ENCODE measurements at regions not wholly inside any gene's neighbourhood (a gene's known extent, or its start where the extent isn't known, plus 50 kb on each side); places are given as distances from the start of the nearest gene placed in this dataset.

DNA sequence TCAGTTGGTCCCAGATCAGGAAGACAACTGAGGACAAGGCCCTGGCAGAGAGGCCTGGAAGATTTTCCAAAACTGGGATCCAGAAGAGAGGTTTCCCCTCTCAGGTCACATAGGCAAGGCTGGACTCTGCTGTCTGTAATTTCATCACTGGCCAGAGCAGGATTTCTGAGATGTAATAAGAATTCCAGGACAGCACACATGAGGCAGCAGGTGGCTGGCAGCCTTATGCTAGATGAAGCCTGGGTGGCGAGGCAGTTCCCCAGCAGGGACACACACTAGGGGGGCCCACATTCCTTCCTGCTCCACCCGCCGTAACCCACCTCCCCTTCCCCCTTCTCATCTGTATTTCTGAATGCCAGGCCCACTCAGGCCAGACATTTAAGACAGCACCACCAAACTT, 98.6 kb downstream of the HNRNPLL start:
- DNase-seq, result no peak
- H3K9me3 ChIP-seq, result peaks cover 0 to 4% of the 10 kb centered on the region in 2 donors
- intact Hi-C loops (cut with DNase I; ENCODE audit: low total_unique reads), result loop anchor here (10.0 kb wide), 1 partner anchor 129 kb away; the partner anchor contains the start of gene ATL2
- H3K4me3 ChIP-seq, result no peak overlapping the region
- peaks cover 17% of the 10 kb centered on the region in 2 donors for H3K4me1 ChIP-seq
- H3K36me3 ChIP-seq, result no peaks in the 10 kb centered on the region
- peak overlapping the region; percentile 88 to 91 for H3K27ac ChIP-seq
- H3K27me3 ChIP-seq, result no peaks in the 10 kb centered on the region
- TF ChIP-seq POLR2A (IDR thresholded peaks at IDR 0.05), result no peak
- no peak for TF ChIP-seq CTCF (IDR thresholded peaks at IDR 0.05)

DNA sequence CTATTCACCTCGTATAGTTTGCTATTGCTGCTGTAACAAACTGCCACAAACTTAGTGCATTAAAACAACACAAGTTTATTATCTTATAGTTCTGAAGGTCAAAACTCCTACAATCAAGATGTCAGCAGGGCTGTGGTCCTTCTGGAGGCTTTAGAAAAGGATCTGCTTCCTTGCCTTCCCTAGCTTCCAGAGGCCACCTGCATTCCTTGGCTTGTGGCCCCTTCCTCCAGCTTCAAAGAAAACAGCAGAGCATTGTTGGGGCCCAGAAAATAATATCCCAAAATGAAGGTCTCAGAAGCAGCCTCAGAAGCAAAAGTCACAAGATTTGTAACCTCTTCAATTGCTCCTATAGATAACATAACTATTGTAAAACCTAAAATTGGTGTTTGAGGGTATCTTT, 100.6 kb downstream of the HNRNPLL start:
- no peak overlapping the region for H3K27ac ChIP-seq
- peaks cover 0 to 4% of the 10 kb centered on the region in 2 donors for H3K9me3 ChIP-seq

DNA sequence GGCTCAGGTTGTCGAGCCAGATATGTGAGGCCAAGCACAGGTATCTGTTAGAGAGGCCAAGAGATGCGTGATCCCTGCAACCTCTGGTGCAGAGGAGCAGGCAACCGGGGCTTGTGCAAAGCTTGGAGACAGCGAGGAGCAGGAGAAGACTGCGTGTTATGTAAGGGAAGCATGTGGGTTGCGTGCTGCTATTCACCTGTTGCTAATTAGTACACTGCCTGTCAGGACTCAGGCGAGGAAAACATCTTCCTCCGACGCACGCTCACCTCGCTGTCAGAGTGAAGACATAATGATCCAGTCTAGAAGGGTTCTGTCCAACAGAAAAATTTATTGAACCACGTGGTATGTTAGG, 102.5 kb downstream of the HNRNPLL start:
- Histone ChIP-seq H3K4me1 (peaks cover 8 to 15% of the 10 kb centered on the region in 2 donors), H3K36me3 (no peaks in the 10 kb centered on the region), H3K27me3 (no peaks in the 10 kb centered on the region), H3K27ac (peak overlapping the region; percentile 72 to 92), H3K4me3 (no peak overlapping the region), H3K9me3 (peaks cover 0 to 4% of the 10 kb centered on the region in 2 donors)
- DNase-seq, result peak in 1 of 2 donors; percentile 64
- TF ChIP-seq CTCF (IDR thresholded peaks at IDR 0.05), result no peak
- no peak for TF ChIP-seq POLR2A (IDR thresholded peaks at IDR 0.05)
- intact Hi-C loops (cut with DNase I; ENCODE audit: low total_unique reads), result loop anchor here (10.0 kb wide), 1 partner anchor 125 kb away; the partner anchor contains the start of gene ATL2

More for the DNA sequence above, 100.6 kb downstream of the HNRNPLL start:
- no peak overlapping the region for H3K4me3 ChIP-seq
- TF ChIP-seq POLR2A (IDR thresholded peaks at IDR 0.05) (no peak), CTCF (IDR thresholded peaks at IDR 0.05) (no peak)
- intact Hi-C loops (cut with DNase I; ENCODE audit: low total_unique reads), result loop anchor here (10.0 kb wide), 1 partner anchor 127 kb away; the partner anchor contains the start of gene ATL2
- DNase-seq, result no peak
- H3K27me3 ChIP-seq, result no peaks in the 10 kb centered on the region
- no peaks in the 10 kb centered on the region for H3K36me3 ChIP-seq
- peaks cover 8 to 12% of the 10 kb centered on the region in 2 donors for H3K4me1 ChIP-seq

- H3K4me3 ChIP-seq, result no peak overlapping the region
- no peaks in the 10 kb centered on the region for H3K27me3 ChIP-seq
- intact Hi-C loops (cut with DNase I; ENCODE audit: low total_unique reads), result loop anchor here (10.0 kb wide), 1 partner anchor 125 kb away; the partner anchor contains the start of gene ATL2
- no peaks in the 10 kb centered on the region for H3K36me3 ChIP-seq
- peak overlapping the region; percentile 72 to 92 for H3K27ac ChIP-seq
- H3K9me3 ChIP-seq, result peaks cover 0 to 4% of the 10 kb centered on the region in 2 donors
- peak; percentile 59 to 70 for DNase-seq
- peaks cover 8 to 15% of the 10 kb centered on the region in 2 donors for H3K4me1 ChIP-seq
- no peak for TF ChIP-seq POLR2A (IDR thresholded peaks at IDR 0.05)
These were observed 103.0 kb downstream of the HNRNPLL start for GRCh38 chr2:38499548-38500282.

GRCh38 chr2:38498045-38498481, 104.7 kb downstream of the HNRNPLL start:
- Histone ChIP-seq H3K4me3 (no peak overlapping the region), H3K9me3 (peaks cover 0 to 4% of the 10 kb centered on the region in 2 donors), H3K27me3 (no peaks in the 10 kb centered on the region), H3K36me3 (no peaks in the 10 kb centered on the region), H3K4me1 (peaks cover 8 to 15% of the 10 kb centered on the region in 2 donors), H3K27ac (peak overlapping the region; percentile 72 to 92)
- intact Hi-C loops (cut with DNase I; ENCODE audit: low total_unique reads), result no loop called here
- TF ChIP-seq POLR2A (IDR thresholded peaks at IDR 0.05) (no peak), CTCF (IDR thresholded peaks at IDR 0.05) (no peak)
- no peak for DNase-seq
